ENCODE measurements at regions not wholly inside any gene's neighbourhood (a gene's known extent, or its start where the extent isn't known, plus 50 kb on each side); places are given as distances from the start of the nearest gene placed in this dataset.
A peak's percentile ranks its signal among the peaks of the same experiment; 100 is the strongest.

DNA sequence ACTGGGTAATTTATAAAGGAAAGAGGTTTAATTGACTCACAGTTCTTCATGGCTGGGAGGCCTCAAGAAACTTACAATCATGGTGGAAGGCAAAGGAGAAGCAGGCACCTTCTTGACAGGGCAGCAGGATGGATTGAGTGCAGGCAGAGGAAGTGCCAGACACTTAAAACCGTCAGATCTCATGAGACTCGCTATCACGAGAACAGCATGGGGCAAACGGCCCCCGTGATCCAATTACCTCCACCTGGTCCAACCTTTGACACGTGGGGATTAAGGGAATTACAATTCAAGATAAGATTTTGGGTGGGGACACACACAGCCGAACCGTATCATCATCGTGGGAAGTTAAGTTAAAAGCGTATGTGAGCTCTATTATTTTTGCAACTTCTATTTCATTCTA lies 71.4 kb upstream of the SYN3 start:
- H3K27me3 ChIP-seq (ENCODE audit: insufficient read depth, low read depth, low read length): no peaks in the 10 kb centered on the region
- no peak overlapping the region for H3K4me2 ChIP-seq (ENCODE audit: low read length)
- no peak overlapping the region for H2AFZ ChIP-seq (ENCODE audit: low read depth, low read length)
- no peaks in the 10 kb centered on the region for H4K20me1 ChIP-seq (ENCODE audit: insufficient read depth)
- no peak overlapping the region for H3K9ac ChIP-seq (ENCODE audit: low read length)
- no peaks in the 10 kb centered on the region for H3K9me2 ChIP-seq (ENCODE audit: insufficient read depth, low read length)
- TF ChIP-seq TAF1 (IDR thresholded peaks at IDR 0.05; ENCODE audit: low read depth) (no peak), EP300 (conservative IDR thresholded peaks at IDR 0.05; ENCODE audit: poor library complexity, severe bottlenecking) (no peak), EZH2 (IDR thresholded peaks at IDR 0.05; ENCODE audit: borderline replicate concordance, insufficient read depth, low read length, poor library complexity, severe bottlenecking) (no peak), POLR2AphosphoS5 (IDR thresholded peaks at IDR 0.05) (no peak)
- no peak overlapping the region for H3K4me3 ChIP-seq (ENCODE audit: low read length)
- no peaks in the 10 kb centered on the region for H3K79me2 ChIP-seq (replicated peaks; ENCODE audit: insufficient read depth, low read length)
- no peaks in the 10 kb centered on the region for H3K36me3 ChIP-seq (ENCODE audit: insufficient read depth, low read length)
- no peaks in the 10 kb centered on the region for H3K9me3 ChIP-seq (ENCODE audit: low read length)
- H3K27ac ChIP-seq (ENCODE audit: low read length): no peak overlapping the region
- no peaks in the 10 kb centered on the region for H3F3A ChIP-seq (ENCODE audit: insufficient read depth, low read length, poor library complexity, severe bottlenecking)

DNA sequence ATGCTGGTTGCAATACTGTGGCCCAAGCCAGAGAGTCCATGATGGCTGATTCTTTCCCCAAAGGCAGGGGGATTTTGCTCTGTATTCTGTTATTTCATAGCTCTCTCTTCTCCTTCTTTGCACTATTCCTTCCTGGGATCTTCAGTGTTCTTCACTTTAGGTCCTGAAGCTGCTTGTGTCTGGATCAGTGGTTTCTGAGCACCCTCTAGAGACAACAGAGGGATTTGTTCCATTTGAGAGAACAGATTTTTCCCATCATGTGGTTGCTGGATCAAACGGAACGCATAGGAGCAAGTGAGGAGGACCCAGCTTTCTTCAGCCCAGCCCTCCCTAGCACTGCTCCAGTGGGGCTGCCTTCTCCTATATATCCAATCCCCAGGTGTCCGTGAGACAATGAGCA lies 68.7 kb upstream of the SYN3 start:
- no peaks in the 10 kb centered on the region for H3K79me2 ChIP-seq (replicated peaks; ENCODE audit: insufficient read depth, low read length)
- no peak overlapping the region for H2AFZ ChIP-seq (ENCODE audit: low read depth, low read length)
- H3K4me2 ChIP-seq (ENCODE audit: low read length): no peak overlapping the region
- no peaks in the 10 kb centered on the region for H3K36me3 ChIP-seq (ENCODE audit: insufficient read depth, low read length)
- TF ChIP-seq, protein P1, sequence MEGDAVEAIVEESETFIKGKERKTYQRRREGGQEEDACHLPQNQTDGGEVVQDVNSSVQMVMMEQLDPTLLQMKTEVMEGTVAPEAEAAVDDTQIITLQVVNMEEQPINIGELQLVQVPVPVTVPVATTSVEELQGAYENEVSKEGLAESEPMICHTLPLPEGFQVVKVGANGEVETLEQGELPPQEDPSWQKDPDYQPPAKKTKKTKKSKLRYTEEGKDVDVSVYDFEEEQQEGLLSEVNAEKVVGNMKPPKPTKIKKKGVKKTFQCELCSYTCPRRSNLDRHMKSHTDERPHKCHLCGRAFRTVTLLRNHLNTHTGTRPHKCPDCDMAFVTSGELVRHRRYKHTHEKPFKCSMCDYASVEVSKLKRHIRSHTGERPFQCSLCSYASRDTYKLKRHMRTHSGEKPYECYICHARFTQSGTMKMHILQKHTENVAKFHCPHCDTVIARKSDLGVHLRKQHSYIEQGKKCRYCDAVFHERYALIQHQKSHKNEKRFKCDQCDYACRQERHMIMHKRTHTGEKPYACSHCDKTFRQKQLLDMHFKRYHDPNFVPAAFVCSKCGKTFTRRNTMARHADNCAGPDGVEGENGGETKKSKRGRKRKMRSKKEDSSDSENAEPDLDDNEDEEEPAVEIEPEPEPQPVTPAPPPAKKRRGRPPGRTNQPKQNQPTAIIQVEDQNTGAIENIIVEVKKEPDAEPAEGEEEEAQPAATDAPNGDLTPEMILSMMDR (IDR thresholded peaks at IDR 0.05; ENCODE audit: poor library complexity, severe bottlenecking): peak; percentile 89
- TF ChIP-seq, protein P2, sequence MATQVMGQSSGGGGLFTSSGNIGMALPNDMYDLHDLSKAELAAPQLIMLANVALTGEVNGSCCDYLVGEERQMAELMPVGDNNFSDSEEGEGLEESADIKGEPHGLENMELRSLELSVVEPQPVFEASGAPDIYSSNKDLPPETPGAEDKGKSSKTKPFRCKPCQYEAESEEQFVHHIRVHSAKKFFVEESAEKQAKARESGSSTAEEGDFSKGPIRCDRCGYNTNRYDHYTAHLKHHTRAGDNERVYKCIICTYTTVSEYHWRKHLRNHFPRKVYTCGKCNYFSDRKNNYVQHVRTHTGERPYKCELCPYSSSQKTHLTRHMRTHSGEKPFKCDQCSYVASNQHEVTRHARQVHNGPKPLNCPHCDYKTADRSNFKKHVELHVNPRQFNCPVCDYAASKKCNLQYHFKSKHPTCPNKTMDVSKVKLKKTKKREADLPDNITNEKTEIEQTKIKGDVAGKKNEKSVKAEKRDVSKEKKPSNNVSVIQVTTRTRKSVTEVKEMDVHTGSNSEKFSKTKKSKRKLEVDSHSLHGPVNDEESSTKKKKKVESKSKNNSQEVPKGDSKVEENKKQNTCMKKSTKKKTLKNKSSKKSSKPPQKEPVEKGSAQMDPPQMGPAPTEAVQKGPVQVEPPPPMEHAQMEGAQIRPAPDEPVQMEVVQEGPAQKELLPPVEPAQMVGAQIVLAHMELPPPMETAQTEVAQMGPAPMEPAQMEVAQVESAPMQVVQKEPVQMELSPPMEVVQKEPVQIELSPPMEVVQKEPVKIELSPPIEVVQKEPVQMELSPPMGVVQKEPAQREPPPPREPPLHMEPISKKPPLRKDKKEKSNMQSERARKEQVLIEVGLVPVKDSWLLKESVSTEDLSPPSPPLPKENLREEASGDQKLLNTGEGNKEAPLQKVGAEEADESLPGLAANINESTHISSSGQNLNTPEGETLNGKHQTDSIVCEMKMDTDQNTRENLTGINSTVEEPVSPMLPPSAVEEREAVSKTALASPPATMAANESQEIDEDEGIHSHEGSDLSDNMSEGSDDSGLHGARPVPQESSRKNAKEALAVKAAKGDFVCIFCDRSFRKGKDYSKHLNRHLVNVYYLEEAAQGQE (IDR thresholded peaks at IDR 0.05; ENCODE audit: borderline replicate concordance): no peak
- peak; percentile 94 for TF ChIP-seq SMC3 (conservative IDR thresholded peaks at IDR 0.05; ENCODE audit: poor library complexity)
- TF ChIP-seq POLR2AphosphoS5 (IDR thresholded peaks at IDR 0.05): no peak
- no peak for TF ChIP-seq EP300 (conservative IDR thresholded peaks at IDR 0.05; ENCODE audit: poor library complexity, severe bottlenecking)
- TF ChIP-seq EZH2 (IDR thresholded peaks at IDR 0.05; ENCODE audit: borderline replicate concordance, insufficient read depth, low read length, poor library complexity, severe bottlenecking): no peak
- peak; percentile 97 for TF ChIP-seq RAD21 (conservative IDR thresholded peaks at IDR 0.05)
- no peak for TF ChIP-seq MXI1 (conservative IDR thresholded peaks at IDR 0.05; ENCODE audit: poor library complexity, severe bottlenecking)
- no peak for TF ChIP-seq TAF1 (IDR thresholded peaks at IDR 0.05; ENCODE audit: low read depth)
- H3F3A ChIP-seq (ENCODE audit: insufficient read depth, low read length, poor library complexity, severe bottlenecking): no peaks in the 10 kb centered on the region
- H4K20me1 ChIP-seq (ENCODE audit: insufficient read depth): no peaks in the 10 kb centered on the region
- no peaks in the 10 kb centered on the region for H3K9me3 ChIP-seq (ENCODE audit: low read length)
- H3K27ac ChIP-seq (ENCODE audit: low read length): no peak overlapping the region
- H3K4me3 ChIP-seq (ENCODE audit: low read length): no peak overlapping the region
- H3K9me2 ChIP-seq (ENCODE audit: insufficient read depth, low read length): no peaks in the 10 kb centered on the region
- H3K9ac ChIP-seq (ENCODE audit: low read length): no peak overlapping the region
- H3K27me3 ChIP-seq (ENCODE audit: insufficient read depth, low read depth, low read length): no peaks in the 10 kb centered on the region
